HCT116 (cell line): ENCODE measurements at regions not wholly inside any gene's neighbourhood (a gene's known extent, or its start where the extent isn't known, plus 50 kb on each side); places are given as distances from the start of the nearest gene placed in this dataset.

Experiments used
- CBX3 ChIP-seq: IDR thresholded peaks from 2 replicates; pipeline ENCODE4 v1.6.1; 2012; ENCODE audit warnings: low read depth
- CEBPB ChIP-seq: IDR thresholded peaks from 2 replicates; pipeline ENCODE4 v1.6.1; 2012; ENCODE audit warnings: low read depth
- CTCF ChIP-seq, 3 experiments: fragments of 200-600 bp in 1 of 3; sonication (generic) in 1 of 3; IDR thresholded peaks in 2 of 3; conservative IDR thresholded peaks in 1 of 3; 2 replicates each; pipeline ENCODE4 v1.5.1; 2012 to 2017; ENCODE audit warnings: low read depth in 2 of 3, low read length in 2 of 3, antibody characterized with exemption in 1 of 3, borderline replicate concordance in 1 of 3, control low read depth in 1 of 3, mild to moderate bottlenecking in 1 of 3, mixed read lengths in 1 of 3, mixed run types in 1 of 3, moderate library complexity in 1 of 3; ENCODE audit not compliant: insufficient read depth in 1 of 3
- EZH2 ChIP-seq: fragments of 200-600 bp; sonication (generic); IDR thresholded peaks from 2 replicates; pipeline ENCODE4 v1.6.1; 2017; ENCODE audit warnings: antibody characterized with exemption, mixed run types
- EZH2phosphoT487 ChIP-seq: fragments of 200-600 bp; IDR thresholded peaks from 2 replicates; pipeline ENCODE4 v1.6.1; 2018; ENCODE audit warnings: antibody characterized with exemption, borderline replicate concordance
- POLR2A ChIP-seq: IDR thresholded peaks from 2 replicates; pipeline ENCODE4 v1.7.0; 2011; ENCODE audit warnings: borderline replicate concordance; ENCODE audit not compliant: insufficient read depth, insufficient read length; ENCODE audit errors: extremely low read depth
- POLR2AphosphoS5 ChIP-seq: IDR thresholded peaks from 2 replicates; pipeline ENCODE4 v1.6.1; 2011; ENCODE audit warnings: mild to moderate bottlenecking, low read depth, low read length, moderate library complexity
- REST ChIP-seq: IDR thresholded peaks from 2 replicates; pipeline ENCODE4 v1.6.1; 2012; ENCODE audit warnings: low read depth
- SIN3A ChIP-seq: IDR thresholded peaks from 2 replicates; pipeline ENCODE4 v1.6.1; 2012; ENCODE audit warnings: low read depth
- TCF7L2 ChIP-seq: IDR thresholded peaks from 2 replicates; pipeline ENCODE4 v1.7.0; 2011; ENCODE audit warnings: borderline replicate concordance, inconsistent platforms; ENCODE audit not compliant: insufficient read depth, insufficient read length; ENCODE audit errors: extremely low read depth
- YY1 ChIP-seq: IDR thresholded peaks from 2 replicates; pipeline ENCODE4 v1.6.1; 2011; ENCODE audit warnings: low read length, low read depth, moderate library complexity, mild to moderate bottlenecking; ENCODE audit not compliant: insufficient replicate concordance; ENCODE audit errors: extremely low read depth

- no peak for TF ChIP-seq CTCF (IDR thresholded peaks at IDR 0.05 in 2 of 3, conservative IDR thresholded peaks at IDR 0.05 in 1 of 3; ENCODE audit: borderline replicate concordance in 1 of 3, insufficient read depth in 1 of 3, low read depth in 2 of 3, low read length in 2 of 3)
- no peak for TF ChIP-seq EZH2
- no peak for TF ChIP-seq EZH2phosphoT487
- TF ChIP-seq REST = no peak
- no peak for TF ChIP-seq POLR2AphosphoS5
- no peak for TF ChIP-seq POLR2A
- no peak for TF ChIP-seq CBX3
- no peak for TF ChIP-seq YY1
- TF ChIP-seq CEBPB = no peak
- TF ChIP-seq SIN3A = no peak
- TF ChIP-seq TCF7L2 = no peak
Observed at GRCh38 chr5:173730632-173731298, 114.3 kb upstream of the BOD1 start.
